Transverse colon (tissue), 3 donors: ENCODE measurements at regions not wholly inside any gene's neighbourhood (a gene's known extent, or its start where the extent isn't known, plus 50 kb on each side); places are given as distances from the start of the nearest gene placed in this dataset.

Source experiments
- CTCF ChIP-seq, 5 experiments: fragments of 200-600 bp in 3 of 5; fragments of 450-650 bp in 2 of 5; sonication (generic) in 3 of 5; IDR thresholded peaks; 1 replicate in 2 of 5; 2 replicates in 3 of 5; pipeline ENCODE4 v1.5.1; 2016 to 2017; ENCODE audit warnings: antibody characterized with exemption in 5 of 5, inconsistent platforms in 3 of 5, mild to moderate bottlenecking in 2 of 5, moderate library complexity in 1 of 5
- EP300 ChIP-seq: sonication (generic); formaldehyde crosslinking; IDR thresholded peaks from one replicate; pipeline ENCODE4 v1.6.1; 2017; ENCODE audit warnings: antibody characterized with exemption, low read depth
- POLR2A ChIP-seq: fragments of 450-650 bp; IDR thresholded peaks from one replicate; pipeline ENCODE4 v1.6.1; 2016; ENCODE audit warnings: antibody characterized with exemption, mild to moderate bottlenecking, moderate library complexity

GRCh38 chr11:23311986-23312940 is 452.0 kb upstream of the CCDC179 start:
- TF ChIP-seq POLR2A (no peak), CTCF (IDR thresholded peaks at IDR 0.05) (no peak), EP300 (no peak)
